ENCODE measurements at regions not wholly inside any gene's neighbourhood (a gene's known extent, or its start where the extent isn't known, plus 50 kb on each side); places are given as distances from the start of the nearest gene placed in this dataset.

- Histone ChIP-seq H3K4me3 (no peak overlapping the region), H3K27ac (no peak overlapping the region), H3K9me3 (peaks cover 0 to under 1% (median 0%) of the 10 kb centered on the region in 4 donors), H3K4me1 (no peaks in the 10 kb centered on the region), H3K27me3 (no peaks in the 10 kb centered on the region), H3K36me3 (no peaks in the 10 kb centered on the region)
- no peak for DNase-seq (ENCODE audit: low spot score in 2 of 2)
- no peak for TF ChIP-seq CTCF (IDR thresholded peaks at IDR 0.05)
- no peak for TF ChIP-seq EP300 (IDR thresholded peaks at IDR 0.05)
- TF ChIP-seq POLR2A (IDR thresholded peaks at IDR 0.05), result no peak
- WGBS, 2 donors, result 68 to 69% methylated on average over 5 of the region's 5 CpGs
Measured at GRCh38 chr1:177753655-177754054, 216.2 kb downstream of the SEC16B start.

DNA sequence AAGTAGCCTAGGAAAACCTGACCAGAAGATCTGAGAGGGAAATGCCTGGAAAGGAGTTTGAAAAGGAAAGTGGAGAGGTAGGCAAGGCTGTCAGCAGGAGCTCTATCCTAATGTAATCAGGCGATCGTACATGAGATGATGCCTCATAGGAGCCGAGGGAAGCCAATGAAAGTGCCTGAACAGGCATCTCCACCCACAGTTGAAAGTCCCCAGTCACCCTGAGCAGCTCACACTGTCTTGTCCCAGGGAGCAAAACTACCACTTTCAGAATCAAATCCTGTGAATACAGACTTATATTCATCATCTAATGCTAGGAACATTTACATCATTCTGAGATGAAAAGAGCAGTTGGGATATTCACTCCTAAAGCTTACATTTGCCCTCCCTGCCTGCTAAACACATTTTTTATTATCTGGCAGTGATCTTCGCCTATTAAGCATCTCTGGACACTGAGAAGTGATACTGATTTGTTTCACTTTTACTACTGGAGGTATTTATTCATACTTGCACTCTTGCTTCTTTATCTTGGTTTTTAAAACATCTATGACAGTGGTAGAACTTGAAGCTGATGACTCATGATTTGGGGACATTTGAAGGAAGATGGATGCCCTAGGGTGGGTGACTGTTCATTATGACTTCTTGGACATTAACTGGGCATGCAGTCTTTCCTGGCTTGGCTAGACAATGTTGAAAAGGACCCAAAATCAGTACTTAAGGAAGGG, 221.6 kb downstream of the SEC16B start:
- TF ChIP-seq EP300 (IDR thresholded peaks at IDR 0.05) (no peak), POLR2A (IDR thresholded peaks at IDR 0.05) (no peak), CTCF (IDR thresholded peaks at IDR 0.05) (no peak)

DNA sequence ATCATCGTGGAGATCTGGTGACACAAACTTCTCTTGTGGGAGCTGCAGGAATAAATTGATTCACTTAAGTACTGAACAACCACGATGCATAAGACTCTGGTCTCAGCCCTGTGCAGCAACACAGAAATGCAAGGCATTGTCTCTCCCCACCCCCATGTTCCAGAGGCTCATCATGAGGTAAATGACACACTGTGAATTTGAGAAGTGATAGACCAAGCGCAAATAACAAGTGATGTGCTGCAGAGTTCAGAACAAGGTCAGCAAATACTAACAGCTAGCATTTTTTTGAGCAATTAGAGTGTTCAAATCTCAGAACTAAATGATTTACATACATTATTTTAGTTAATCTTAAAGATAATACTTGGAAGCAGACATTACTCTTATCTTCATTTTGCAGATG, 223.7 kb downstream of the SEC16B start:
- H3K4me1 ChIP-seq, result peaks cover 0 to 6% (median 3%) of the 10 kb centered on the region in 4 donors
- no peak for DNase-seq (ENCODE audit: low spot score in 2 of 2)
- 71 to 78% methylated on average over 3 of the region's 3 CpGs for WGBS, 2 donors

More for the DNA sequence above, 221.6 kb downstream of the SEC16B start:
- Histone ChIP-seq H3K27me3 (no peaks in the 10 kb centered on the region), H3K9me3 (no peaks in the 10 kb centered on the region), H3K4me1 (no peaks in the 10 kb centered on the region), H3K4me3 (no peak overlapping the region), H3K27ac (no peak overlapping the region), H3K36me3 (no peaks in the 10 kb centered on the region)
- WGBS, 2 donors, result 85 to 86% methylated on average over 4 of the region's 4 CpGs
- no peak for DNase-seq (ENCODE audit: low spot score in 2 of 2)

DNA sequence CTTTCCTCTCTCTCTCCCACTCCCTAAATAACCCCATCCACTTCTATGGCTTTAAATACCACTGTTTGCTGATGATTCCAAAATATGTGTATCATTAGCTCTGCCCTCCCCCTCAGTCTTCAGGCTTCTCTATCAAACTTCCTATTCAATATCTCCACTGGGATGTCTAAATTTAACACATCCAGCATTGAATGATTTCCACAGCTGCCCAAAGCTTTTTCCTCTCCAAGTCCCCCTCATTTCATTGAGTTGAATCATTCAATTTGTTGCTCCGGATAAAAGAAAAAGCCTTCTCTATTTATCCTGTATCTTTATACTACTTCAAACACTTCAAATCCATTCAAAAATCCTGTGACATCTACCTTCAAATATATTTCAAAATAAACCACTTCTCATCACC, 225.0 kb downstream of the SEC16B start:
- peaks cover 0 to 9% (median 4%) of the 10 kb centered on the region in 4 donors for H3K4me1 ChIP-seq
- DNase-seq (ENCODE audit: low spot score in 2 of 2), result no peak
- TF ChIP-seq POLR2A (IDR thresholded peaks at IDR 0.05) (no peak), CTCF (IDR thresholded peaks at IDR 0.05) (no peak), EP300 (IDR thresholded peaks at IDR 0.05) (no peak)
- 29 to 30% methylated on average over 1 of the region's 1 CpG for WGBS, 2 donors
- no peak overlapping the region for H3K4me3 ChIP-seq
- no peaks in the 10 kb centered on the region for H3K27me3 ChIP-seq
- H3K9me3 ChIP-seq, result no peaks in the 10 kb centered on the region
- no peak overlapping the region for H3K27ac ChIP-seq
- H3K36me3 ChIP-seq, result no peaks in the 10 kb centered on the region

More for the DNA sequence above, 223.7 kb downstream of the SEC16B start:
- no peak for TF ChIP-seq POLR2A (IDR thresholded peaks at IDR 0.05)
- no peak for TF ChIP-seq EP300 (IDR thresholded peaks at IDR 0.05)
- no peak for TF ChIP-seq CTCF (IDR thresholded peaks at IDR 0.05)
- Histone ChIP-seq H3K27me3 (no peaks in the 10 kb centered on the region), H3K27ac (no peak overlapping the region), H3K36me3 (no peaks in the 10 kb centered on the region), H3K9me3 (no peaks in the 10 kb centered on the region), H3K4me3 (no peak overlapping the region)

- Histone ChIP-seq H3K36me3 (no peaks in the 10 kb centered on the region), H3K27ac (no peak overlapping the region), H3K4me1 (peaks cover 0 to 9% (median 4%) of the 10 kb centered on the region in 4 donors), H3K9me3 (no peaks in the 10 kb centered on the region), H3K4me3 (no peak overlapping the region), H3K27me3 (no peaks in the 10 kb centered on the region)
- no peak for DNase-seq (ENCODE audit: low spot score in 2 of 2)
- whole genome bisulfite sequencing, 2 donors, result 10 to 18% methylated on average over 1 of the region's 1 CpG
- TF ChIP-seq EP300 (IDR thresholded peaks at IDR 0.05), result no peak
- no peak for TF ChIP-seq CTCF (IDR thresholded peaks at IDR 0.05)
- no peak for TF ChIP-seq POLR2A (IDR thresholded peaks at IDR 0.05)
Measured at GRCh38 chr1:177741476-177741875, 228.4 kb downstream of the SEC16B start.

Measured in tibial nerve (tissue), 4 donors.